Aorta (tissue), 5 donors: ENCODE measurements at regions not wholly inside any gene's neighbourhood (a gene's known extent, or its start where the extent isn't known, plus 50 kb on each side); places are given as distances from the start of the nearest gene placed in this dataset.

ENCODE experiments used
- ATAC-seq: fragments of 200-7000 bp; cut with Tn5 transposase; one replicate; pipeline ENCODE4 v1.9.1; 2022; ENCODE audit warnings: moderate library complexity; ENCODE audit not compliant: low FRiP score
- DNase-seq, 2 donors: peaks; one replicate each; pipeline ENCODE4 v3.0.0-alpha.2; 2020
- H3K27ac ChIP-seq, 2 donors: one replicate each; pipeline ENCODE4 v1.5.1; 2013; ENCODE audit warnings: low read length in 2 of 2, mild to moderate bottlenecking in 2 of 2, moderate library complexity in 2 of 2, control low read depth in 1 of 2, inconsistent platforms in 1 of 2, low read depth in 1 of 2
- H3K27me3 ChIP-seq, 2 donors: one replicate each; pipeline ENCODE4 v1.6.1; 2013; ENCODE audit warnings: control low read depth in 1 of 2, low read length in 1 of 2, mild to moderate bottlenecking in 1 of 2, moderate library complexity in 1 of 2; ENCODE audit not compliant: insufficient read depth in 2 of 2, control insufficient read depth in 1 of 2
- H3K36me3 ChIP-seq, 2 donors: one replicate each; pipeline ENCODE4 v1.6.1; 2013; ENCODE audit warnings: control low read depth in 1 of 2, low read length in 1 of 2, mild to moderate bottlenecking in 1 of 2; ENCODE audit not compliant: insufficient read depth in 2 of 2, control insufficient read depth in 1 of 2
- H3K4me1 ChIP-seq, 2 donors: one replicate each; pipeline ENCODE4 v1.6.1; 2013; ENCODE audit warnings: low read length in 2 of 2, control low read depth in 1 of 2, mild to moderate bottlenecking in 1 of 2, moderate library complexity in 1 of 2; ENCODE audit not compliant: insufficient read depth in 2 of 2, control insufficient read depth in 1 of 2
- H3K4me3 ChIP-seq, 2 donors: one replicate each; pipeline ENCODE4 v1.5.1; 2013; ENCODE audit warnings: low read length in 2 of 2, control low read depth in 1 of 2, mild to moderate bottlenecking in 1 of 2
- H3K9me3 ChIP-seq: one replicate; pipeline ENCODE4 v1.6.1; 2013; ENCODE audit warnings: mild to moderate bottlenecking, low read length; ENCODE audit not compliant: control insufficient read depth
- whole genome bisulfite sequencing, 2 donors: extraction: QIAGEN DNeasy Blood & Tissue Kit; methylation state at CpG; one replicate each; pipeline ENCODE4 v1.1.7; 2013; 5-methylcytosine and 5-hydroxymethylcytosine counted together
- intact Hi-C, 2 donors: fragments of 100-400 bp; cut with DNase I; formaldehyde crosslinking; loops; one replicate each; pipeline versions ENCODE4 v1.14.2 to v1.15.0; 2022
- donor health status: healthy with polysubstance abuse.
- donor health status: Bipolar disorder and iron deficiency.
- donor health status: DM: no; HTN: no; CAD: no.
- donor health status: DM: no; HTN: no; CAD: no.
- donor health status: DM: yes; HTN: yes; CAD: no.

DNA sequence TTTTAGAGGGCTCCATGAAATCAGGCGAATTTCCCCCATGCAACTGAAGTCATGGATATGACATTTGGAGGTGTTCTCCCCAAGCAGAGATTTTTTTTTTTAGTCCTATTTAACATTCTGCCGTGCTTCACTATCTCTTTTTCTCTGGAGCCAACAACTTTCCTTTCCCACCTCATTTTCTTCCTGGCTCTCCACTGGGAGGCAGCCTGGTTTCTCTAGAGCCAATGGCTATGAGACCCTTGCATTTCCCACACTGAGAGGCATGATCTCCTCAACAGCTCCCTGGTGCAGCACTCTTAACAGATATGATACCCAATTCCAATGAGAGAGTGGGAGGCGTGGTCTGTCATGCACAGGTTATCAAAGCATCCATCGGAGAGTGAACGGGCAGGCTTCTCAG is 310.8 kb downstream of the DRD1 start:
- no peaks in the 10 kb centered on the region for H3K4me1 ChIP-seq
- no peak for DNase-seq
- H3K27me3 ChIP-seq: no peaks in the 10 kb centered on the region
- H3K4me3 ChIP-seq: no peak overlapping the region
- no peaks in the 10 kb centered on the region for H3K9me3 ChIP-seq
- ATAC-seq: no peak
- intact Hi-C loops: no loop called here
- no peaks in the 10 kb centered on the region for H3K36me3 ChIP-seq
- 74 to 82% methylated on average over 5 of the region's 5 CpGs for WGBS, 2 donors
- no peak overlapping the region for H3K27ac ChIP-seq

DNA sequence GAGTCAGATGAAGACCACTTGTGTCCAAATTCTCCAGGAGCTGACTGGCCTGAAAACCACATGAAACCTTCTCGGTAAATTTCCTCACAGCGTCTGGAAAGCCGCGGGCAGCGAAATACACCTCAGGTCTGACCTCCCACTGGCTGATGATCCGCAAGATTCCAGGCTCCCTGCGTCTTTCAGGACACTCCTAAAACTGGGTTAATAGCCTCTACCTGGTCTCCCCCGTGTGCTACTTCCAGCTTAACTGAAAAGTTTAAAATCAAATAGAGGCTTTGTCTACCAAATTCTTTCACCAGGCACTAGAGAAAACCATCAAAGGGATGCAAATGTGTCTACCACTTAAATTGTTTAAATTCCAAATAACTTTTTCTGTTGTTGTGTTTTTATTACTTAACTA is 312.6 kb downstream of the DRD1 start:
- Histone ChIP-seq H3K27me3 (no peaks in the 10 kb centered on the region), H3K4me1 (no peaks in the 10 kb centered on the region), H3K4me3 (no peak overlapping the region), H3K27ac (no peak overlapping the region), H3K9me3 (no peaks in the 10 kb centered on the region), H3K36me3 (no peaks in the 10 kb centered on the region)
- DNase-seq: no peak
- no peak for ATAC-seq
- WGBS, 2 donors: 59 to 68% methylated on average over 8 of the region's 8 CpGs
- intact Hi-C loops: no loop called here

DNA sequence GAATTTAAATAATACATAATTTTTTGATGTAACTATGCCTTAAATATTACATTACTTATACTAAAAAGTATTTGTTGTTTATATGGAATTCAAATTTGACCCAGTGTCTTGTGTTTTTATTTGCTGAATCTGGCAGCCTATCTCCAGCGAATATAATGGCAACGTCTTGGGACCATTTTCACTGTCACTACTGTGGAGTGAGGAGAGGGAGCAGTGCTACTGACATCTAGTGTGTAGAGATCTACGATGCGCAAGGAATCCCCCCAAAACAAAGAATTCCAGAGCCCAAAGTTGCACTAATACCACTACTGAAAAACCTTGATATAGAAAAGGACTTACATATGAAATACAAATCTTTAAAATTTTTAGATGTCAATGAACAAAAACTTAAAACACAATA is 314.4 kb downstream of the DRD1 start:
- Histone ChIP-seq H3K27ac (no peak overlapping the region), H3K4me1 (no peaks in the 10 kb centered on the region), H3K36me3 (no peaks in the 10 kb centered on the region), H3K27me3 (no peaks in the 10 kb centered on the region), H3K9me3 (no peaks in the 10 kb centered on the region), H3K4me3 (no peak overlapping the region)
- ATAC-seq (no peak), DNase-seq (no peak)
- intact Hi-C loops: no loop called here
- WGBS, 2 donors: 79 to 82% methylated on average over 4 of the region's 4 CpGs

DNA sequence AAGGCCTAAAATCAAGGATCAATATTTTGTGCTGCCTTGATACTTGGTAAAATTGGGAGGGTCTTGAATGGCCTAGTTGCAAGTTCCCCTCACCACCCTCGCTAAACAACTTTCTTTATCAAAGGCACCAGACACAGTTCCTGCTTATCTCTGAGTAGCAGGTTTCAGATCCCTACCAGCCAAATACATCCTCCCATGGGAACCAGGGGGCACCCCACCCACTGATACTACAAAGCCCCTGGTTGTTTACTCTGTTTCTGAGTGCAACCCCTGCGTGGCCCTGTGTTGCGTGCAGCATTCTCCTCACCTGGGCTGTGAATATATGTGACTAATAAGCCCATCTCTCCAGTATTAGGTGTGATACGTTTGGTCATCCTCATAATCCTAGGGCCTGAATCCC is 314.9 kb downstream of the DRD1 start:
- no peak overlapping the region for H3K27ac ChIP-seq
- H3K9me3 ChIP-seq: no peaks in the 10 kb centered on the region
- no peak for ATAC-seq
- no peaks in the 10 kb centered on the region for H3K4me1 ChIP-seq
- no peaks in the 10 kb centered on the region for H3K27me3 ChIP-seq
- intact Hi-C loops: no loop called here
- no peaks in the 10 kb centered on the region for H3K36me3 ChIP-seq
- no peak for DNase-seq
- 90 to 92% methylated on average over 4 of the region's 4 CpGs for WGBS, 2 donors
- no peak overlapping the region for H3K4me3 ChIP-seq

DNA sequence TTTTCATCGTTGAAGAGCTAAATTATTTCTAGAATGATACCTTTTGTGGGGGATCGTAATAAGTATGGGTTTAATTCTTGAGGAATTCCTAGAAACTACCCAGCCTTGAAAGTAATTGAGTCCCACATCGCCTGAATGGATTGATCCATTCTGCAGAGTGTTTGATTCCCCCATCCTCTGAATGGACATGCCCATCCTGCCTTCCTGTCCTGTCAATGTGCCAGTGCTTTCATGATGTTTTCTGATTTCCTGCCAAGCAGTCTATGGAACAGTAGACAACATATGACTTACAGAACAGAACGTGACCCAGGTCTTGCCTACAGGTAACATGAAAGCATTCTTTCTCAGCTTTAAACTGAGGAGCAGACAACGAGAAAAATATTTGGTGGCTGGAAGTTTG is 319.2 kb downstream of the DRD1 start:
- Histone ChIP-seq H3K9me3 (peaks cover 4% of the 10 kb centered on the region), H3K4me1 (no peaks in the 10 kb centered on the region), H3K27me3 (no peaks in the 10 kb centered on the region), H3K27ac (no peak overlapping the region), H3K36me3 (no peaks in the 10 kb centered on the region), H3K4me3 (no peak overlapping the region)
- intact Hi-C loops: no loop called here
- ATAC-seq: no peak
- no peak for DNase-seq
- 89 to 92% methylated on average over 5 of the region's 5 CpGs for WGBS, 2 donors

DNA sequence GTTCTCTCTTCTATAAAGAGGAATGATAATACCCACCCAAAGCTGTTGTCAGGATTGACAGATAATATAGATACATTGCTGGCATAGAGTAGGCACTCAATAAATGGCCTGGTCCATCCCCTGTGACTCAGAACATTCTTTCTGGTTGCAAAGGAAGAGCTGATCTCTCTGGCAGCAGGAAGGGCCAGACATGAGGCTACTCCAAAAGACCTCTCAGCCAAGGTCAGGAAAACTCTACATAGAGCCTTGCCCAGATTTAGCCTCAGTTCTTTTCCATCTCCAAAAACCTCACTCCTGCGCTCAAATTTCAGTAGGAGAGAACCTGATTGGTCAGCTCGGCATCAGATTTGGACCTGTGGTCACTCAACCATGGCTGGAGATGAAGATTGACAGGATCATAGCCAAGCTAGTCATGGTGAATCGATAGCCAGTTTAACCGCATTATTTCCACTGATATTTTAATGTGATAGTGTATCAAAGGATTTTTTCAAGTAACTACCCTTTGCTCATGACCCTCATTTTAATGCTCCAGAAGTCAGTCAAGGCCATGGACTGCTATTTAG is 319.6 kb downstream of the DRD1 start:
- peaks cover 4% of the 10 kb centered on the region for H3K9me3 ChIP-seq
- H3K4me3 ChIP-seq: no peak overlapping the region
- intact Hi-C loops: no loop called here
- ATAC-seq (no peak), DNase-seq (no peak)
- H3K27me3 ChIP-seq: no peaks in the 10 kb centered on the region
- H3K27ac ChIP-seq: no peak overlapping the region
- H3K4me1 ChIP-seq: no peaks in the 10 kb centered on the region
- H3K36me3 ChIP-seq: no peaks in the 10 kb centered on the region
- WGBS, 2 donors: 89 to 96% methylated on average over 4 of the region's 4 CpGs

DNA sequence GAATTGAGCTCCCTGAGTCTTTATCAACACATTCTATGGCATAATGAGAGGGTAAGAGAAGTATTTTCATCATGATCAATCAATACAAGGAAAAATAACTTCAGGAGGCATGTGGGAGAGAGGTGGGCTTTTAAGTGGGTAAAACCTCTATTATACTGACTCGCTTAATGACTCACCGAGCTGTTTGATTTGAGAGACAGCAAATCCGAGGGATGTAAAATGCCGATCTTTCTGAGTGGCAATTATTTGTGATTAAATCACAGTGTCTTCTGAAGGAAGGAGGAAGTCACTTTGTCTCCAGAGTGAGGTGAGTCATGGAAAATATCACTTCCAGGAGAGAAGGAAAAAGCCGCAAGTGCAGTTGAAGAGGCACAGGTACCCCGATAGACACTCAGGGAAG is 320.4 kb downstream of the DRD1 start:
- Histone ChIP-seq H3K27me3 (no peaks in the 10 kb centered on the region), H3K9me3 (peaks cover 4% of the 10 kb centered on the region), H3K36me3 (no peaks in the 10 kb centered on the region), H3K4me3 (no peak overlapping the region), H3K27ac (no peak overlapping the region), H3K4me1 (no peaks in the 10 kb centered on the region)
- intact Hi-C loops: no loop called here
- 91 to 93% methylated on average over 6 of the region's 6 CpGs for WGBS, 2 donors
- ATAC-seq (no peak), DNase-seq (no peak)

DNA sequence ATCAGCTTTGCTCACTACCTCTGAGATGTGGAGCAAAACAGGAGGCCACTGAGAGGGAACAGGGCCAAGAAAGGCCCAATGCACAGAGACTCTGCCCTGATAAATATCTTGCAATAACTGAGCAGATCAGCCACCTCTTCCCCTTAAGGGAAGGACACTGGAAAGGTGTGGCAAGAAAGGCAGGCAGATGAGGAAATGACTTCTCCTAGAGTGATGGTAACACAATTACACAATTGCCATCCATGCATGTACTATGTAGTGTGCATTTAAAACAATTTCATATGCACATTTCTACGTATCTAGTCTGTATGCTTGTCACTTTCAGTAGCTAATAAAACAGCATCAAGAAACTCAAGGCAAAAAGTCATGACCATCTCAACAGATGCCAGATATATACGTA is 322.5 kb downstream of the DRD1 start:
- no peaks in the 10 kb centered on the region for H3K27me3 ChIP-seq
- WGBS, 2 donors: 92 to 100% methylated on average over 2 of the region's 2 CpGs
- no peak for DNase-seq
- H3K9me3 ChIP-seq: peaks cover 4% of the 10 kb centered on the region
- H3K4me1 ChIP-seq: no peaks in the 10 kb centered on the region
- intact Hi-C loops: no loop called here
- no peak for ATAC-seq
- H3K27ac ChIP-seq: no peak overlapping the region
- no peaks in the 10 kb centered on the region for H3K36me3 ChIP-seq
- no peak overlapping the region for H3K4me3 ChIP-seq

DNA sequence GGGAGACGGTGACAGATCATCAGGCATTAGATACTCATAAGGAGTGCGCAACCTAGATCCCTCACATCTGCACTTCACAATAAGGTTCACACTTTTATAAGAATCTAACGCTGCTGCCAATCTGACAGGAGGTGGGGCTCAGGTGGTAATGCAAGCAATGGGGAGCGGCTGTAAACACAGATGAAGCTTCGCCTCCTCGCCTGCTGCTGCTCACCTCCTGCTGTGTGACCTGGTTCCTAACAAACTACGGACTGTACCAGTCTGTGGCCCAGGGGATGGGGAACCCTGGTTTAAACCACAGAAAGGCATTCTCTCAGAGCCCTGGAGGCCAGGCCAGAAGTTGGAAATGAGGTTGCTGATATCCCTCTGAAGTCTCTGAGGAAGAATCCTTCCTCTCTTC is 323.6 kb downstream of the DRD1 start:
- no peaks in the 10 kb centered on the region for H3K36me3 ChIP-seq
- no peaks in the 10 kb centered on the region for H3K4me1 ChIP-seq
- no peak overlapping the region for H3K27ac ChIP-seq
- ATAC-seq (no peak), DNase-seq (no peak)
- peaks cover 4% of the 10 kb centered on the region for H3K9me3 ChIP-seq
- 90 to 91% methylated on average over 7 of the region's 7 CpGs for WGBS, 2 donors
- no peaks in the 10 kb centered on the region for H3K27me3 ChIP-seq
- H3K4me3 ChIP-seq: no peak overlapping the region
- intact Hi-C loops: no loop called here
